Activated CD4-positive, alpha-beta T cell treated with anti-CD3 and anti-CD28 coated beads, Interleukin-2, amount 50 U/mL, for 1 hour (primary cell): ENCODE measurements at regions not wholly inside any gene's neighbourhood (a gene's known extent, or its start where the extent isn't known, plus 50 kb on each side); places are given as distances from the start of the nearest gene placed in this dataset.
"Not testable (repeated sequence)": the region's sequence is repeated elsewhere in the genome, so short reads cannot be mapped to it uniquely, and the experiment has no call there.

ENCODE experiments used
- DNase-seq: peaks from one replicate; pipeline ENCODE4 v3.0.0-alpha.2; 2020

DNA sequence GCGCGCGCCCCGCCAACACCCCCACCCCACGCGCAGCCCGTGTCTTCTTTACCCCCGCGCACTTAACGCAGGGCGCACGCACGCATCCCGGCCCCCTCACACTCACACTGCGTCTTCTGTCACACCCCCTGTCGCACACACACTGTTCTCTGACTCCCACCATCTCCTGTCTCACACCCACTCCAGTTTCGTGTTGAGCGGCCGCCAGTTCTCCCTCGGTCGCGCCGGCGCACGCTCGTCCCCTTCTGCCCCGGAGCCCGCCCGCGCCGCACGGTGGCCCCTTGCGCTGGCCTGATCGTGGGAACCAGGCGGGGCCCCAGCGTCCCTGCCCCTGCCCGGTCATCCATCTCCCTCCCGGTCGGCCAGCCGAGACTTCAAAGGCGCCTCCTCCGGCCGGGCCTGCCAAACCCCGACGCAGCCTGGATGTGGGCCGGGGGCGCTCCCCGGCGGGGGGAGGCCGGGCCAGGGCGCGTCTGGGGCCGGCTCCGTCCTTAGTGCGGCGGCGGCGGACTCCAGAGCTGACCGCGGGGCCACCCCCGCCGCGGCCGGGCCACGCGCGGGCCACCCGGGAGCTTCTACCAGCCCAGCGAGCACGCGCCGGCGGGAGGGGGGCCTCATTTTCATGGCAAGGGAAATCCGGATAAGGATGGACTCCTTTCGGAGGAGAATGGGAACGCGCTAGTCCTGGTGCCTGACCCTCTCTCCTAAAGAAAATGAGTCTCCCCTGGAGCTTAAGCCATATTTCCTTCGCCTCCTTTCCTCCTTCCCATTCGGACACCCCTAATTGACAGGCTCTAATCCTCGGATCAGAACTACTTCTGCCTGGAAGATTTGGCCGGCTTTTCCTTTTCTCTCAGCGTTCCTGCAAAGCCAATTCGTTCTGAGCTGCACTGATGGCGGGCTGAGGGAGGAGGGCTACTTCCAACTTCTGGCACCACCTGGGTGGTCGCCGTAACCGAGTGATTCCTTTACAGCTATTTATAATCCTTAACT lies 82.0 kb upstream of the HMGA2 start:
- DNase-seq, result no peak

DNA sequence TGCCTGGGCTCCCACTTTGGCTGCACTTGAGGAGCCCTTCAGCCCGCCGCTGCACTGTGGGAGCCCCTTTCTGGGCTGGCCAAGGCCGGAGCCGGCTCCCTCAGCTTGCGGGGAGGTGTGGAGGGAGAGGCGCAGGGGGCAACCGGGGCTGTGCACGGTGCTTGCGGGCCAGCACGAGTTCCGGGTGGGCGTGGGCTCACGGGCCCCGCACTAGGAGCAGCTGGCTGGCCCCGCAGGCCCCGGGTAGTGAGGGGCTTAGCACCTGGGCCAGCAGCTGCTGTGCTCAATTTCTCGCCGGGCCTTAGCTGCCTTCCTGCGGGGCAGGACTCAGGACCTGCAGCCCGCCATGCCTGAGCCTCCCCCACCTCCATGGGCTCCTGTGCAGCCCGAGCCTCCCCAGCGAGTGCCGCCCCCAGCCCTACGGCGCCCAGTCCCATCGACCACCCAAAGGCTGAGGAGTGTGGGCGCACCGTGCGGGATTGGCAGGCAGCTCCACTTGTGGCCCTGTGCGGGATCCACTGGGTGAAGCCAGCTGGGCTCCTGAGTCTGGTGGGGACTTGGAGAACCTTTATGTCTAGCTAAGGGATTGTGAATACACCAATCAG lies 79.9 kb upstream of the HMGA2 start:
- not testable (repeated sequence) for DNase-seq

DNA sequence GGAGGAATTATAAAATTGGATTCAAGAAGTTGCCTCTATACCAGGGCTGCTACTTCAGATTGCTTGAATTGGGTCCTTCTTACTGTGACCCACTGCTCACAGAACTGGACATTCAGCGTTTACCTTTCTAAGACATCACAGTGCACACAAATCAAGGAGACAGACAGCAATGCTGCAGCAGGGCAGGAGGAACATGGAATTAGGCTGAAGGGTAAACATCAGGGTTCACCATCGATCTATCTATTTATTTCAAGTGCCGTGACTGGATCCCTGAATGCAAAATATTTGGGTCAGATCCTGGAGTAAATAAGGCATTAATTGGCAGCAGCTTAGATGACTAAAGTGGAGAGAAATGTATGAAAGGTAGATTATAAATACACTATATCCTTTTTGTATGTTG lies 76.9 kb upstream of the HMGA2 start:
- DNase-seq, result no peak

DNA sequence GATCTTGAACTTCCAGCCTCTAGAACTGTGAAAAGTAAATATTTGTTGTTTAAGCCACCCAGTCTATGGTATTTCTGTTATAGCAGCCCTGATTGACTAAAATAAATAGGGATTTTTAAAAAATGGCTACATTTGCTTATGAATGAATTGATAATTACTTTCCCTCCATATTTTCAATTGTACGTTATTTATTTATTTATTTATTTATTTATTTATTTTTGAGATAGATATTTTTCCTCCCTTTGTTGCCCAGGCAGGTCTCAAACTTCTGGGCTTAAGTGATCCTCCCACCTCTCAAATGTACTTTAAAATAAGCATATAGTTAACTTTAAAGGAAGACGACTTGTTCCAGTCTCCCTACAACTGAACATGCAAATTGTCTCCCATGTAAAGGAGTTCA lies 76.0 kb upstream of the HMGA2 start:
- no peak for DNase-seq

DNA sequence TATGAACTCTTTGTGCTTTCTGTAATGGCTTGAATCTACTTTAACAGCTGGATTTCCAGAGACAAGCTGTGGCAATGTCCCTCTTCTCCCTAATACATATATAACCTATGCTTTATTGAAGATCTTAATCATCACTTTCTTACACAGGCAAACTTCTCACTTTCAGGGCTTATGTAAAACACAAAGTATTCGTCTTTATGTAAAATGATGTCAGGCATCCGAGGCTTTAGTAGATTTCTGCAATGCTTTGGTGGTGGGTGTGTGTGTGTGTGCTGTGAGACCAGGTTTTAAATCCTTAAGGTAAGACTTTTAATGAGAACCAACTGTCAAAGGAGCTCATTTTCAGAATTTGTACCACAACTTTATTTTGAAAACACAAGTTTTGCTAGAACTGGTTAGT lies 70.0 kb upstream of the HMGA2 start:
- no peak for DNase-seq

DNA sequence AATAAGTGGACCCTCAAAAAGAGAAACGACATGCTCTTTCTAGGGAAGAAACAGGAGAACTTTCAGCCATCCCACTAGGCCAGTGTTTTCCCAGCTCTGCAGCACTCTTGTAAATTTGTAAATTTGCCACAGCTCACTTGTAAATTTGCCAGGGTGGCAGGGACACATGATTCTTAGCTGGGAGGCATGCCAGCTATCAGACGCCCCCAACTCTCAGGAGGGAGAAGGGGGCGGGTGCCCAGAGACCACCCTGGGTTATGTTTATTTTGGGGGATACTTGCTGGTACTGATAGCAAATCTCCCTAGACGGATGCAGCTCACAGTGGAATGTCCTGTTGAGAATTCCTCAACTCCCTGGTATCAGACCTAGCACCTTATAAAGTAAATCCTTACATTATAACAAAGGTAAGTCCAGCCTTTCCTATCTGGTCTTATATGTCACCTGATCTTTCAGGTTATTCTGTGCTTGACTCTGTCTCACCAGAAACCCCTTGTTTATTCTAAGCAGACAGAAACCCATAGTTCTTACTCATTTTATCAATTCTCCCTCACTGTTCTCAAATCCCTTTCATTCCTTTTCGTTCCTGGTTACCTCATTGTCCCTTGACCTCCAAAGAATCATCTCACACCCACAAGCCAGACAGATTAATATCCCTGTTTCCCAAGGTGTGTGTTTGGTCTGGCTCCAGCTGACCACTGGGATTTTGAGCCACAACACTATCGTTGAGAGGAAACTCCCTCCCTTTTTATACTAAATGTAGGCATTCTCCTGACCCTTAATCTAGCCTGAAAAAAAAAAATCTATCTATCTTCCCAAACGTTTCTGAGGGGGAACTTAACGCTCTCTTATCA lies 69.3 kb upstream of the HMGA2 start:
- no peak for DNase-seq

DNA sequence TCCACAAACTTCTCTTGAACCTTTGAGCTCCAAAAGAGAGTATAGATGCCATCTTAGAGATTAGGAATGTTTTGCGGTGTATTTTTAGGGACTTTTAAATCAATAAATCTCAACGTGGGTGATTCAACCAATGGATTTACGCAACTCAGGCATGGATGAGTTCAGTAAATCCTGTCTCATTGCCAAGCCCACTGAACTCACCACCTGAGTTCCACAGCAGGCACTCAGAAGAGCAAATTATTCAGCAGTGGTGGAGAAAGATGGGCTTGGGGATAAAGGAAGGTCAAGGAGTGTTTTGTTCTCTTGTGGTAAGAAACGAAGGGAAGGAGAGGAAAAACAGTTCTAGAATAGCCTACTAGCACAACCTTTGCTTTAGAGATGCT lies 68.7 kb upstream of the HMGA2 start:
- no peak for DNase-seq

DNA sequence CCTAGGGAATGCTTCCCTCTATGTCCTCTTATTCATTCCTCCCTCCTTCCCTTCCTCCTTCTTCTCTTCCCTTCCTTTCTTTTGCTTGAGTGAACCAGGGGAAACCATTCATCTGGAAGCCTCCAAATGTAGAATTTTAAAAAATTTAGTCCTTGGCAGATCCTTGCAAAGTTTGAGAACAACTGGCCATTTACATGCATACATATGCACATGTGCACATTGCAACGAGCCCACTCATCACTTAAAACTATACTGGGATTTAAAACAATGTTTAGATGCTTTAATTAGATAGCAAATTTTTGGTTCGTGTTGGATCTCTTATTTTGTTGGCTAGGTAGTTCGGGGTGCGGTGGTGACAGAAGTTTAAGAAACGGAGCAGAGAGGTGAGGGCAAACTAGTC lies 68.0 kb upstream of the HMGA2 start:
- no peak for DNase-seq

DNA sequence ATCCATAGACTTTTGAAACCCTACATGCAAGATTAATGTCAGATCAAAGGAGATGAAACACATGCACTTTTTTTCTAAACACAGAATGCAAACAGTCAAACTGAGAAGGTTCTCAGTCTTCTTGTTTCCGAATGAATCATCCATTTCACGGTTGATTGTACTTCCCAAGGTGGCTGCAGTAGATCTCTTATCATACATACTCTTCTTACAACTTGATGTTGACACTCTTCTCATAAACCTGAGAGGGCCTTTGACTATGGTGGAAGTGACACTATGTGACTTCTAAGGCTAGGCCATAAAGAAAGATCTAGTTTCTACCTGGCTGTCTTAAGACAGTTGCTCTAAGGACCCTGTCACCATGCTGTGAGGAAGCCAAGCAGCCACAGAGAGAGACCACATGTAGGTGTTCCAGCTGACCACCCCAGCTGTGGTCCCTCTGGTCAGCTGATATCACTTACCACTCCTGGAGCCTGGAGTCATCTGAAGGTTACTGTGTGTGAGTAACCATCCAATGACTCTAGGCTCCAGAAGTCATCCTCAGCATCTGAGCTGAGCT lies 67.2 kb upstream of the HMGA2 start:
- no peak for DNase-seq

DNA sequence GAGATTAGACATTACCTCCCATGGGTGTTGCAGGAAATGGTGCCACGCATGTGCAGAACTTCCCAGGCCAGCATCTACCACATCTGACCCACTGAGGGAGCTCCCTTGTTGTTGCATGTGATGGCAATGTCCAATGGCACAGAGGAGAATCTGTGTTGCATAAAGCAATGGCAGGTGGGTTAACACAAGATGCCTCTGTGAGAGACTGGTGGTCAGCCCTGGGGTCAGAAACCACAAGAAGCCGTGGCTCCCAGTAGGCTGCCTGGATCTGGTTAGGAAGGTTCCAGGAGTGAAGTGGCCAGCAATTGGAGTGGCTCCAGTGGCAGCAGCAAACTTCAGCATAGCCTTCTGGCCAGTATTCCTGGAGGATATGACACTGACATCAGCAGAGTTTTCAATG lies 65.9 kb upstream of the HMGA2 start:
- DNase-seq, result no peak

DNA sequence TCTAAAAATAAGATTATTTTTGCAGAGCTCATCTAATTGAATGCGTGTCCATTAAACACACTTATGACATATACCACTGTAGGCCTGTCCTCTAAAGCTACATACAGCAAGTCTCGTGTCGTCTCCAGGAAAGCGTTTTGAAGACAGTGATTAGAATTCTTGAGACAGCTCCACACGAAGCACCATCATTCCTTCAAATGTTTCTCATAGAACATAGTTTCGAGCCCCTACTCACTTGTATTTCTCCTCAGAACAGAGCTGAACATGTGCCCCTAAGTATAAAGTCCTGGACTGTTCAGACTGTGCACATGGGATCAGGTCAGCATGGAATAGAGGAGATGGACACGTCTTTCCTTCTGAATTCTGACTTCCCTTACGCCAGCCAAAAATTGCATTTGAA lies 64.5 kb upstream of the HMGA2 start:
- DNase-seq, result no peak

DNA sequence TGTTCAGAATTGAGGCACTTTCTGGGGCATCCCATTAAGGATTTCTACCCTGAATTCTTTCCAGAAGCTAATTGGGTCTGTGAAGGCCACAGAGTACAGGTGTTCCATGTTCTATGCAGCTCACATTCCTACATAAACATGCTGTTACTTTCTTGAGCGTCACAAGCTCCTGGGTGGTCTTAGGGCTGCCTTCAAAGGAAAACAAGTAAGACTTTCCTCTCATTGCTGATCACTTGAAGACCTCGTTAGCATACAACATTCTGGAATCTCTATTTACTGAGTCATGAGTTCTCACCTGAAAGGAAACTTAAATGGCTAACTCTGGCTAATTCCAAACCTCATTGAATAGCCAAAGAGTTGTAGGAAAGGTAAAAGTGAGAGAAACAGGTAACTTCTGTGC lies 63.0 kb upstream of the HMGA2 start:
- DNase-seq, result no peak

DNA sequence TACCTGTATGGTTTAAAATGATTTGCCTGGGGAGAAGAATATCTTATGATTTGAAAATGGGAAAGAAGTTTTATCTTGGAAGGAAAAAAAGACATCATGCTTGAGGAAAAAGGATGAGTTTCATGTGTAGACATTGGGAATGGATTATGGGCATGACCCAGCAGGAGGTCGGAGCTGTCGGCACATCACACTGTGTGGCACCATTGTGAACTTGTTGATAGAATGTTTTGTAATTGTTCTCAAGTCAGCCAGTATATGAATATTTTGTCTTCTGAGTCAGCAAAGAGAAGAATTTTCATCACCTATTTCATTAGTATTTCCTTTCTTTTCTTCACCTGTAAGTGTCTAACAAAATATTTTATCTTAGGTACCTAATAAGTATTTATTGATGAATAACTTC lies 60.0 kb upstream of the HMGA2 start:
- no peak for DNase-seq

DNA sequence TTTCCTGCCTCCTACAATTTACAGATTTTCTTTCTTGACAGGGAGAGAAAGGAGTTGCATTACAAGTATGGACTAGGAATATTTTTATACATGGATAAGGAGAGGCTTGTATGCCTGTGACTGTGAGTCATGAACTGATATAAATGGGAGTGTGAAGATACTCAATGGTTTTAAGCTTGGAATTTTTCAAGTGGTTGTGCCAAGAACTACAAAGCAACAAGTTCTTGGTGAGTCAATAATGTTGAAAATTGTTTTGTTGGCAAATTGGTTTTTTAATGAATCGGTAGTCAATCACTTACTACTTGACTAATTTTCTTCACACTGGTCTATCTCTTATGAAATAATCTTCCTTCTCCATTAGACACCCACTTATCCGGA lies 58.9 kb upstream of the HMGA2 start:
- DNase-seq, result no peak

DNA sequence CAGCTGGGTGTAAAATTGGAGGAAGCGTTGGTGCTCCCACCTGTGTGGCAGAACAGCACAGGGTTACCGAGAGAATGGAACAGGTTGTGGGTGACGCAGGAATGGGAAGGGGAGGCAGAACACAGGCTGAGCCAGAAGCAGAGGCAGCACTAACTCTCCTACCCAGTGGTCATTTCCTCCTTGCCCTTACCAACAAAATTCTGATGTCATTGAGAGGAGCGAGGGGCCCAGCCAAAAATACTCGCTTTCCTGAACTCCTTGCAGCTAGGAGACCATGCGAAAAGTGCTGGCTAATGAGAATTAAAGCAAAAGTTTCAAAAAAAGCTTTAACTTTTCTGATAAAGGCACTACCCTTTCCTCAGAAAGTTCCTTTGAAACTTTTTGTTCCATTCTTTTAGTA lies 54.4 kb upstream of the HMGA2 start:
- DNase-seq, result no peak
